ENCODE measurements at regions not wholly inside any gene's neighbourhood (a gene's known extent, or its start where the extent isn't known, plus 50 kb on each side); places are given as distances from the start of the nearest gene placed in this dataset.

DNA sequence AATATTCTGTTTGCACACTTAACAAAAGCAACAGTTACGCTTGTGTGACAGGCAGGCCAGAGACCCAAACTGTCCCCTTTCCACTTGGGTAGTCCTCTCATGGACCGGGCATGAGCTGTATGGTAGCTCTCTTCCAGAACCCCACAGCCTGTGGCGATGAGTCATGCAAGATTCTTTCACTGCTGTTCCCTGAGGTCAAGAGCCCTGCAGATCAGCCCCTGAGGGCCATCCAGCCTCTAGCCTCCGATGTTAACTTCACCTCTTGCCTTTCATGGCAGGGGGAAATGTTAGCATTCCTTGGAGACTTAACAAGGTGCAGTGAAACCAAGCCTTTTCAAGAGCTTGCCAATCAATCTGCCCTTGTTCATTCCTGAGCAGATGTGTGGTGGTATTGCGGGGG is 63.2 kb upstream of the DEUP1 start:
- DNase-seq (ENCODE audit: extremely low spot score), result no peak
- ChIA-PET POLR2A (no interaction called here), CTCF (no interaction called here)
- no peak for TF ChIP-seq FOXA1 (IDR thresholded peaks at IDR 0.05)
- no peak for TF ChIP-seq FOXM1 (IDR thresholded peaks at IDR 0.05; ENCODE audit: borderline replicate concordance)
- TF ChIP-seq ARNT (IDR thresholded peaks at IDR 0.05), result no peak

DNA sequence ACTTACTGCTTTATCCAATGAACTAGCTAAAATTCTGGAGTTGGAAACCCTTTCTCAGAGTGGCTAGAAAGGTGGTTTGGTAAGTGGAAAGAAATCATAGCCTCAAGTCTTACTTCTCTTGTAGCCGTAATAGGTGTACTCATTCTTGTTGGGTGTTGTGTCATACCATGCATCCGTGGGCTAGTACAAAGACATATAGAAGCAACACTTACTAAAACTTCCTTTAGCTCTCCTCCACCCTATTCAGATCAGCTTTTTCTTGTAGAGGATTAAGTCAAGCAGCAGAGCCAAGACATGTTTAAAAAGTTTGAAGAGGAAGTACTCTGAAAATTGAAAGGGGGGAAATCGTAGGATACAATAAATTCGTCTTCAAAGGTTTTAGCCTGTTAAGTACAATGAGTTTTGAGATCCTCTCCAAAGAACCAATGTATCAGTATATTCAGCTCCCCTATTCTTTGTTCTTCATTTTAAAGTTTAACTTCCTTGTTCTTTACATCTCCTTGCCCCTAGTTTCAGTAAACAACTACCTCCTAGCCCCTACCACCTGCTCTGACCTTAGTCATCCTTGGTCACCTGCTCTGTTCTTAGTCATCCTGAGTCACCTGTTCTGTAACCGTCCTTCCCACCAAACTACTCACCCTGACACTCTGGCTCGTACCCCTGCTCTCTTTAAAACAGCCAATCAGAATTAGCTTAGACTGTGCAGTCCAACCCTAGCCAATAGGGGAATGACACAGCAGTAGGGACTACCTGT is 62.1 kb upstream of the DEUP1 start:
- ChIA-PET POLR2A (no interaction called here), CTCF (no interaction called here)
- TF ChIP-seq L3MBTL2 (conservative IDR thresholded peaks at IDR 0.05) (no peak), ARNT (IDR thresholded peaks at IDR 0.05) (no peak), ZNF384 (IDR thresholded peaks at IDR 0.05) (no peak)
- no peak for DNase-seq (ENCODE audit: extremely low spot score)

GRCh38 chr11:93271596-93271995 is 58.9 kb upstream of the DEUP1 start:
- DNase-seq (ENCODE audit: extremely low spot score), result no peak
- POLR2A ChIA-PET, result no interaction called here
- CTCF ChIA-PET, result no interaction called here
- TF ChIP-seq ELF4 (IDR thresholded peaks at IDR 0.05) (no peak), NFRKB (IDR thresholded peaks at IDR 0.05) (no peak), LEF1 (IDR thresholded peaks at IDR 0.05; ENCODE audit: borderline replicate concordance) (no peak), CTBP1 (IDR thresholded peaks at IDR 0.05; ENCODE audit: borderline replicate concordance) (no peak), FOXA1 (IDR thresholded peaks at IDR 0.05) (no peak), FOXK2 (IDR thresholded peaks at IDR 0.05) (no peak), TARDBP (IDR thresholded peaks at IDR 0.05) (no peak), SUZ12 (IDR thresholded peaks at IDR 0.05) (no peak)

- ChIA-PET POLR2A (no interaction called here), CTCF (no interaction called here)
- TF ChIP-seq FOXM1 (IDR thresholded peaks at IDR 0.05; ENCODE audit: borderline replicate concordance) (no peak), HDGF (IDR thresholded peaks at IDR 0.05; ENCODE audit: borderline replicate concordance) (no peak), FOXA1 (IDR thresholded peaks at IDR 0.05) (no peak), ELF4 (IDR thresholded peaks at IDR 0.05) (no peak), PKNOX1 (IDR thresholded peaks at IDR 0.05) (no peak), L3MBTL2 (conservative IDR thresholded peaks at IDR 0.05) (no peak), ZNF384 (IDR thresholded peaks at IDR 0.05) (no peak), NFRKB (IDR thresholded peaks at IDR 0.05) (no peak), CTBP1 (IDR thresholded peaks at IDR 0.05; ENCODE audit: borderline replicate concordance) (no peak)
- no peak for DNase-seq (ENCODE audit: extremely low spot score)
These were observed 55.7 kb upstream of the DEUP1 start for GRCh38 chr11:93274851-93275250.

DNA sequence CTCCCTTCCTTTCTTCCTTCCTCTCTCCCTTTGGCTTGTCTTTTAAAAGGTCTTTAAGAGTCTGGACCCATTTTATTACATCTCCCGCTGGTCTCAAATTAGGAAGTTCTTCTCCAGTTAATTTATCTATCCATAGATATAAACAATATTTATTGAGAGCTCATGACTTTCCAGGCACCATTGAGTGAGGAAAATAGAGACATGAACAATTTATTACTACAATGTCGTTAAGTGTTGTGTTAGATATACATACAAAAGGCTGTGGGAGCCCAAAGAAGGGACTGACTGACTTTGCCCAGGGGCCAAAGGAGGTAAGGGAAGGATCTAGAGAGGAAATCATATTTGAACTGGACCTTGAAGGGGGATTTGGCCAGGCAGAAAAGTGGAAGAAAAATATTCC is 51.6 kb upstream of the DEUP1 start:
- peak; percentile 19 for DNase-seq (ENCODE audit: extremely low spot score)
- TF ChIP-seq TARDBP (IDR thresholded peaks at IDR 0.05), result no peak
- no peak for TF ChIP-seq NFRKB (IDR thresholded peaks at IDR 0.05)
- no peak for TF ChIP-seq FOXM1 (IDR thresholded peaks at IDR 0.05; ENCODE audit: borderline replicate concordance)
- no peak for TF ChIP-seq FOXK2 (IDR thresholded peaks at IDR 0.05)
- no peak for TF ChIP-seq FOXA1 (IDR thresholded peaks at IDR 0.05)
- peak; percentile 91 for TF ChIP-seq PKNOX1 (IDR thresholded peaks at IDR 0.05)
- TF ChIP-seq LEF1 (IDR thresholded peaks at IDR 0.05; ENCODE audit: borderline replicate concordance), result no peak
- TF ChIP-seq SP1 (IDR thresholded peaks at IDR 0.05), result no peak
- TF ChIP-seq ELF4 (IDR thresholded peaks at IDR 0.05), result no peak
- TF ChIP-seq SUZ12 (IDR thresholded peaks at IDR 0.05), result no peak
- TF ChIP-seq CTBP1 (IDR thresholded peaks at IDR 0.05; ENCODE audit: borderline replicate concordance), result peak; percentile 83
- no peak for TF ChIP-seq L3MBTL2 (conservative IDR thresholded peaks at IDR 0.05)
- TF ChIP-seq ARNT (IDR thresholded peaks at IDR 0.05), result peak; percentile 85
- no peak for TF ChIP-seq HDGF (IDR thresholded peaks at IDR 0.05; ENCODE audit: borderline replicate concordance)
- no peak for TF ChIP-seq ZNF384 (IDR thresholded peaks at IDR 0.05)
- TF ChIP-seq BHLHE40 (IDR thresholded peaks at IDR 0.05; ENCODE audit: borderline replicate concordance), result no peak
- ChIA-PET POLR2A (no interaction called here), CTCF (no interaction called here)

DNA sequence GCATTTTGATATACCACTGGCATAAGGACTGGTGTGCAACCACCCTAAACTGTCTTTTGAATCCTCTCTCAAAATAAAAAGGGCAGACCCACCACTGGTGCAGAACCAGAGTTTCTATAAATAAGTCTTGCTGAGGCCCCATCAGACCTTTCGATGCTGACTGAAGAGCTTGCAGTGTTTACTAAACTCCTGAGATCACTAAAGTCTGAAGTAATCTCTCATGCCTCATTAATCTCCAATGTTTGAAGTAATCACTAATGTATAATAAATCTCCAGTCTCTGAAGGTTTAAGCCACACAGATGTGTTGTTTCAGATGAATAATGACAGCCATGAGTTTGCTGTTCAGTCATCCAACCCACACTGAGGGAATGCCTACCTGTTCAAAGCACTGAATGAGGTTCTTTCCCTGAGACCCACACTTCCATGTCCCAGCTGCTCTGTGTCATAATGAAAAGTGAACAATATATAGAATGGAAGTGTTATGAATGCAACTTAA is 50.6 kb upstream of the DEUP1 start:
- POLR2A ChIA-PET, result no interaction called here
- CTCF ChIA-PET, result no interaction called here
- no peak for TF ChIP-seq SUZ12 (IDR thresholded peaks at IDR 0.05)
- peak; percentile 61; the same call in 1 of the 2 replicates for TF ChIP-seq ARNT (IDR thresholded peaks at IDR 0.05)
- peak; percentile 95 for TF ChIP-seq PKNOX1 (IDR thresholded peaks at IDR 0.05)
- no peak for TF ChIP-seq NFRKB (IDR thresholded peaks at IDR 0.05)
- TF ChIP-seq FOXA1 (IDR thresholded peaks at IDR 0.05), result peak; percentile 67; the same call in 1 of the 2 replicates
- TF ChIP-seq CTBP1 (IDR thresholded peaks at IDR 0.05; ENCODE audit: borderline replicate concordance), result peak; percentile 93
- peak; percentile 87; the same call in 1 of the 2 replicates for TF ChIP-seq LEF1 (IDR thresholded peaks at IDR 0.05; ENCODE audit: borderline replicate concordance)
- DNase-seq (ENCODE audit: extremely low spot score), result peak; percentile 56

All from HEK293T (cell line).